HG03354 (cell line): ENCODE measurements at regions not wholly inside any gene's neighbourhood (a gene's known extent, or its start where the extent isn't known, plus 50 kb on each side); places are given as distances from the start of the nearest gene placed in this dataset.

Experiments used
- ATAC-seq: cut with Tn5 transposase; IDR thresholded peaks from one replicate; pipeline ENCODE4 v1.9.1; 2021; ENCODE audit warnings: mild to moderate bottlenecking; ENCODE audit not compliant: unreplicated experiment, poor library complexity, severe bottlenecking

- no peak for ATAC-seq
These were observed 321.0 kb upstream of the SLIT2 start for GRCh38 chr4:19930742-19931141.

- ATAC-seq = no peak
These were observed 324.3 kb upstream of the SLIT2 start for GRCh38 chr4:19927381-19927780.

- no peak for ATAC-seq
These were observed 326.2 kb upstream of the SLIT2 start for GRCh38 chr4:19925516-19925915.

GRCh38 chr4:19924761-19925160 is 326.9 kb upstream of the SLIT2 start:
- ATAC-seq = no peak

- ATAC-seq = no peak
These were observed 336.4 kb upstream of the SLIT2 start for GRCh38 chr4:19915276-19915675.

- ATAC-seq = no peak
These were observed 338.1 kb upstream of the SLIT2 start for GRCh38 chr4:19913650-19914049.

GRCh38 chr4:19910861-19911525 is 340.7 kb upstream of the SLIT2 start:
- no peak for ATAC-seq

GRCh38 chr4:19905024-19905423 is 346.7 kb upstream of the SLIT2 start:
- no peak for ATAC-seq

- ATAC-seq = no peak
These were observed 363.1 kb upstream of the SLIT2 start for GRCh38 chr4:19888587-19888986.

- ATAC-seq = no peak
These were observed 367.9 kb upstream of the SLIT2 start for GRCh38 chr4:19883841-19884240.

GRCh38 chr4:19880206-19880605 is 371.5 kb upstream of the SLIT2 start:
- no peak for ATAC-seq

GRCh38 chr4:19879330-19879729 is 372.4 kb upstream of the SLIT2 start:
- no peak for ATAC-seq

GRCh38 chr4:19857991-19858390 is 393.7 kb upstream of the SLIT2 start:
- no peak for ATAC-seq

GRCh38 chr4:19857380-19857779 is 394.3 kb upstream of the SLIT2 start:
- no peak for ATAC-seq

GRCh38 chr4:19850909-19851308 is 400.8 kb upstream of the SLIT2 start:
- no peak for ATAC-seq

GRCh38 chr4:19844446-19844845 is 407.3 kb upstream of the SLIT2 start:
- no peak for ATAC-seq

- ATAC-seq = no peak
These were observed 409.2 kb upstream of the SLIT2 start for GRCh38 chr4:19842471-19842870.

GRCh38 chr4:19838858-19839257 is 412.8 kb upstream of the SLIT2 start:
- no peak for ATAC-seq

- no peak for ATAC-seq
These were observed 416.3 kb upstream of the SLIT2 start for GRCh38 chr4:19835429-19835828.

- no peak for ATAC-seq
These were observed 419.3 kb upstream of the SLIT2 start for GRCh38 chr4:19832411-19832810.

GRCh38 chr4:19831644-19832285 is 419.9 kb upstream of the SLIT2 start:
- ATAC-seq = no peak

- no peak for ATAC-seq
These were observed 422.6 kb upstream of the SLIT2 start for GRCh38 chr4:19829101-19829500.
